ENCODE measurements at regions not wholly inside any gene's neighbourhood (a gene's known extent, or its start where the extent isn't known, plus 50 kb on each side); places are given as distances from the start of the nearest gene placed in this dataset.
A peak's percentile ranks its signal among the peaks of the same experiment; 100 is the strongest.
"Not testable (repeated sequence)": the region's sequence is repeated elsewhere in the genome, so short reads cannot be mapped to it uniquely, and the experiment has no call there.

GRCh38 chr1:148277865-148278279, 125.8 kb upstream of the NBPF11 start:
- H3K36me3 ChIP-seq (ENCODE audit: control insufficient read depth in 2 of 3, insufficient read depth in 3 of 3, low read length in 3 of 3); intact Hi-C loops (cut with micrococcal nuclease); H3K27ac Mint-ChIP-seq; CTCF ChIA-PET; H3K4me3 ChIP-seq (ENCODE audit: low read length); H3K4me1 ChIP-seq (ENCODE audit: control insufficient read depth in 2 of 2, insufficient read depth in 2 of 2, low read length in 2 of 2); H3K9me3 ChIP-seq (ENCODE audit: control insufficient read depth in 2 of 3, low read length in 3 of 3); H3K27ac ChIP-seq (ENCODE audit: low read depth, low read length); ATAC-seq; H3K9me3 Mint-ChIP-seq; DNase-seq; H3K36me3 Mint-ChIP-seq; H3K27me3 ChIP-seq (ENCODE audit: control insufficient read depth in 2 of 2, insufficient read depth in 2 of 2, low read length in 2 of 2): not testable (repeated sequence)
- H3K27me3 Mint-ChIP-seq: peaks cover 31 to 48% (median 47%) of the 10 kb centered on the region in 5 donors
- peak overlapping the region in 1 of 10 donors; percentile 17 for H3K4me3 Mint-ChIP-seq
- POLR2A ChIA-PET: interaction anchor here (1.8 kb wide), 1 partner anchor 15 kb away, joined by 4 read pairs; no protein-coding TSS in a partner anchor
- peaks cover 6 to 21% (median 11%) of the 10 kb centered on the region in 7 donors for H3K4me1 Mint-ChIP-seq

GRCh38 chr1:148267066-148267465, 115.0 kb upstream of the NBPF11 start:
- H3K9me3 Mint-ChIP-seq; DNase-seq; H3K4me3 ChIP-seq (ENCODE audit: low read length); H3K27ac ChIP-seq (ENCODE audit: low read depth, low read length); H3K9me3 ChIP-seq (ENCODE audit: control insufficient read depth in 2 of 3, low read length in 3 of 3); intact Hi-C loops (cut with micrococcal nuclease); H3K4me3 Mint-ChIP-seq; H3K36me3 ChIP-seq (ENCODE audit: control insufficient read depth in 2 of 3, insufficient read depth in 3 of 3, low read length in 3 of 3); CTCF ChIA-PET; H3K27me3 ChIP-seq (ENCODE audit: control insufficient read depth in 2 of 2, insufficient read depth in 2 of 2, low read length in 2 of 2); POLR2A ChIA-PET; H3K4me1 ChIP-seq (ENCODE audit: control insufficient read depth in 2 of 2, insufficient read depth in 2 of 2, low read length in 2 of 2); H3K36me3 Mint-ChIP-seq; ATAC-seq: not testable (repeated sequence)
- H3K4me1 Mint-ChIP-seq: peaks cover 10 to 22% (median 13%) of the 10 kb centered on the region in 7 donors
- peaks cover 0 to 25% (median 4%) of the 10 kb centered on the region in 5 donors for H3K27me3 Mint-ChIP-seq
- peak overlapping the region in 1 of 9 donors; percentile 39 for H3K27ac Mint-ChIP-seq

GRCh38 chr1:148264374-148265276, 112.5 kb upstream of the NBPF11 start:
- Histone ChIP-seq H3K27me3 (ENCODE audit: control insufficient read depth in 2 of 2, insufficient read depth in 2 of 2, low read length in 2 of 2) (no peaks in the 10 kb centered on the region), H3K27ac (ENCODE audit: low read depth, low read length) (peak overlapping the region; percentile 76), H3K36me3 (ENCODE audit: control insufficient read depth in 2 of 3, insufficient read depth in 3 of 3, low read length in 3 of 3) (no peaks in the 10 kb centered on the region), H3K9me3 (ENCODE audit: control insufficient read depth in 2 of 3, low read length in 3 of 3) (no peaks in the 10 kb centered on the region), H3K4me3 (ENCODE audit: low read length) (peak overlapping the region; percentile 59), H3K4me1 (ENCODE audit: control insufficient read depth in 2 of 2, insufficient read depth in 2 of 2, low read length in 2 of 2) (no peaks in the 10 kb centered on the region)
- ChIA-PET POLR2A (no interaction called here), CTCF (no interaction called here)
- ATAC-seq (no peak), DNase-seq (peak in 1 of 9 donors; percentile 21)
- intact Hi-C loops (cut with micrococcal nuclease): loop anchor here in 1 of 2 donors (5.0 kb wide), 1 partner anchor 53 kb away; no protein-coding TSS in a partner anchor
- H3K27ac Mint-ChIP-seq: peak overlapping the region in 6 of 9 donors; percentile 88 to 97 (median 94)
- peaks cover 0 to 42% (median 0%) of the 10 kb centered on the region in 5 donors for H3K27me3 Mint-ChIP-seq
- H3K9me3 Mint-ChIP-seq: no peaks in the 10 kb centered on the region
- peaks cover 0 to 3% (median 0%) of the 10 kb centered on the region in 5 donors for H3K36me3 Mint-ChIP-seq
- peaks cover 10 to 23% (median 13%) of the 10 kb centered on the region in 7 donors for H3K4me1 Mint-ChIP-seq
- peak overlapping the region; percentile 89 to 97 (median 93) for H3K4me3 Mint-ChIP-seq

- H3K9me3 ChIP-seq (ENCODE audit: control insufficient read depth in 2 of 3, low read length in 3 of 3): no peaks in the 10 kb centered on the region
- Mint-ChIP-seq H3K4me1 (peaks cover 10 to 23% (median 13%) of the 10 kb centered on the region in 7 donors), H3K4me3 (peak overlapping the region; percentile 89 to 97 (median 93)), H3K27ac (peak overlapping the region; percentile 88 to 97 (median 93)), H3K27me3 (peaks cover 0 to 50% (median 0%) of the 10 kb centered on the region in 5 donors), H3K36me3 (peaks cover 0 to 3% (median 0%) of the 10 kb centered on the region in 5 donors), H3K9me3 (no peaks in the 10 kb centered on the region)
- peak overlapping the region; percentile 59 for H3K4me3 ChIP-seq (ENCODE audit: low read length)
- intact Hi-C loops (cut with micrococcal nuclease): loop anchor here in 1 of 2 donors (1.0 to 5.0 kb wide), 2 partner anchors 53 to 71 kb away; no protein-coding TSS in a partner anchor
- CTCF ChIA-PET: no interaction called here
- DNase-seq: peak in 3 of 9 donors; percentile 22 to 27 (median 25)
- H3K36me3 ChIP-seq (ENCODE audit: control insufficient read depth in 2 of 3, insufficient read depth in 3 of 3, low read length in 3 of 3): no peaks in the 10 kb centered on the region
- POLR2A ChIA-PET: interaction anchor here (1.0 to 1.3 kb wide), 2 partner anchors 71 to 72 kb away, joined by 3 to 6 read pairs; no protein-coding TSS in a partner anchor
- peak; percentile 25 for ATAC-seq
- H3K4me1 ChIP-seq (ENCODE audit: control insufficient read depth in 2 of 2, insufficient read depth in 2 of 2, low read length in 2 of 2): no peaks in the 10 kb centered on the region
- no peaks in the 10 kb centered on the region for H3K27me3 ChIP-seq (ENCODE audit: control insufficient read depth in 2 of 2, insufficient read depth in 2 of 2, low read length in 2 of 2)
- H3K27ac ChIP-seq (ENCODE audit: low read depth, low read length): peak overlapping the region; percentile 76
Measured at GRCh38 chr1:148263906-148264255, 111.8 kb upstream of the NBPF11 start.

- POLR2A ChIA-PET: interaction anchor here (1.0 to 1.3 kb wide), 4 partner anchors 16 to 73 kb away, joined by 3 to 9 read pairs (median 5); no protein-coding TSS in a partner anchor
- intact Hi-C loops (cut with micrococcal nuclease): loop anchor here in 1 of 2 donors (1.0 to 5.0 kb wide), 2 partner anchors 54 to 72 kb away; no protein-coding TSS in a partner anchor
- Mint-ChIP-seq H3K4me3 (peak overlapping the region; percentile 89 to 97 (median 93)), H3K27ac (peak overlapping the region; percentile 88 to 97 (median 93)), H3K27me3 (peaks cover 0 to 50% (median 0%) of the 10 kb centered on the region in 5 donors), H3K4me1 (peaks cover 10 to 23% (median 13%) of the 10 kb centered on the region in 7 donors), H3K36me3 (peaks cover 0 to 3% (median 0%) of the 10 kb centered on the region in 5 donors), H3K9me3 (no peaks in the 10 kb centered on the region)
- Histone ChIP-seq H3K27ac (ENCODE audit: low read depth, low read length) (peak overlapping the region; percentile 76), H3K4me1 (ENCODE audit: control insufficient read depth in 2 of 2, insufficient read depth in 2 of 2, low read length in 2 of 2) (no peaks in the 10 kb centered on the region), H3K4me3 (ENCODE audit: low read length) (peak overlapping the region; percentile 59), H3K27me3 (ENCODE audit: control insufficient read depth in 2 of 2, insufficient read depth in 2 of 2, low read length in 2 of 2) (no peaks in the 10 kb centered on the region), H3K36me3 (ENCODE audit: control insufficient read depth in 2 of 3, insufficient read depth in 3 of 3, low read length in 3 of 3) (no peaks in the 10 kb centered on the region), H3K9me3 (ENCODE audit: control insufficient read depth in 2 of 3, low read length in 3 of 3) (no peaks in the 10 kb centered on the region)
- CTCF ChIA-PET: no interaction called here
- DNase-seq (peak; percentile 27 to 65 (median 51)), ATAC-seq (peak; percentile 90)
Measured at GRCh38 chr1:148263128-148263905, 111.2 kb upstream of the NBPF11 start.

GRCh38 chr1:148261684-148262083, 109.6 kb upstream of the NBPF11 start:
- H3K9me3 ChIP-seq (ENCODE audit: control insufficient read depth in 2 of 3, low read length in 3 of 3); H3K4me1 ChIP-seq (ENCODE audit: control insufficient read depth in 2 of 2, insufficient read depth in 2 of 2, low read length in 2 of 2); POLR2A ChIA-PET; H3K4me3 ChIP-seq (ENCODE audit: low read length); H3K36me3 Mint-ChIP-seq; H3K36me3 ChIP-seq (ENCODE audit: control insufficient read depth in 2 of 3, insufficient read depth in 3 of 3, low read length in 3 of 3); H3K9me3 Mint-ChIP-seq; CTCF ChIA-PET; H3K27ac ChIP-seq (ENCODE audit: low read depth, low read length); DNase-seq; H3K27me3 ChIP-seq (ENCODE audit: control insufficient read depth in 2 of 2, insufficient read depth in 2 of 2, low read length in 2 of 2); ATAC-seq: not testable (repeated sequence)
- peaks cover 0 to 45% (median 0%) of the 10 kb centered on the region in 5 donors for H3K27me3 Mint-ChIP-seq
- intact Hi-C loops (cut with micrococcal nuclease): loop anchor here in 1 of 2 donors (5.0 kb wide), 1 partner anchor 56 kb away; no protein-coding TSS in a partner anchor
- peak overlapping the region in 5 of 9 donors; percentile 33 to 97 (median 94) for H3K27ac Mint-ChIP-seq
- H3K4me3 Mint-ChIP-seq: peak overlapping the region in 1 of 10 donors; percentile 10
- peaks cover 10 to 23% (median 13%) of the 10 kb centered on the region in 7 donors for H3K4me1 Mint-ChIP-seq

Measured in naive thymus-derived CD4-positive, alpha-beta T cell (primary cell).